Hepatocyte (in vitro differentiated cells): ENCODE measurements at regions not wholly inside any gene's neighbourhood (a gene's known extent, or its start where the extent isn't known, plus 50 kb on each side); places are given as distances from the start of the nearest gene placed in this dataset. TPM values are rescaled to one million over a fixed set of nuclear protein-coding genes. Genes with fewer than 3 reads are reported as not detected.

Experiments
- DNase-seq: peaks from one replicate; pipeline ENCODE4 v3.0.0-alpha.2; 2016; ENCODE audit warnings: low spot score
- H2AFZ ChIP-seq: fragments of 200-600 bp; sonication (generic); 2 replicates; pipeline ENCODE4 v1.6.0; 2016; ENCODE audit warnings: antibody characterized with exemption, mild to moderate bottlenecking
- H3K27ac ChIP-seq: fragments of 200-600 bp; sonication (generic); 2 replicates; pipeline ENCODE4 v1.5.1; 2016; ENCODE audit warnings: mild to moderate bottlenecking
- H3K27me3 ChIP-seq: fragments of 200-600 bp; sonication (generic); 2 replicates; pipeline ENCODE4 v1.6.1; 2016
- H3K36me3 ChIP-seq: fragments of 200-600 bp; sonication (generic); replicated peaks from 2 replicates; pipeline ENCODE4 v1.5.1; 2016; ENCODE audit warnings: low read depth; ENCODE audit not compliant: insufficient read depth
- H3K4me1 ChIP-seq: fragments of 200-600 bp; sonication (generic); 2 replicates; pipeline ENCODE4 v1.5.1; 2016; ENCODE audit warnings: mild to moderate bottlenecking, moderate library complexity; ENCODE audit not compliant: insufficient read depth
- H3K4me2 ChIP-seq: fragments of 200-600 bp; sonication (generic); 2 replicates; pipeline ENCODE4 v1.6.0; 2016
- H3K4me3 ChIP-seq: fragments of 200-600 bp; sonication (generic); 2 replicates; pipeline ENCODE4 v1.5.1; 2016; ENCODE audit warnings: mild to moderate bottlenecking
- H3K79me2 ChIP-seq: fragments of 200-600 bp; sonication (generic); 2 replicates; pipeline ENCODE4 v1.6.0; 2017; ENCODE audit warnings: mild to moderate bottlenecking
- H3K9me2 ChIP-seq: fragments of 200-600 bp; sonication (generic); replicated peaks from 2 replicates; pipeline ENCODE4 v1.6.0; 2017; ENCODE audit warnings: mild to moderate bottlenecking; ENCODE audit not compliant: insufficient read depth
- H3K9me3 ChIP-seq: fragments of 200-600 bp; sonication (generic); 2 replicates; pipeline ENCODE4 v1.5.1; 2016; ENCODE audit warnings: low read depth, mild to moderate bottlenecking
- H4K20me1 ChIP-seq: fragments of 200-600 bp; sonication (generic); 2 replicates; pipeline ENCODE4 v1.6.0; 2016; ENCODE audit warnings: mild to moderate bottlenecking; ENCODE audit not compliant: insufficient read depth, poor library complexity, severe bottlenecking
- EZH2 ChIP-seq: fragments of 200-600 bp; sonication (generic); IDR thresholded peaks from 2 replicates; pipeline ENCODE4 v1.6.1; 2016; ENCODE audit warnings: antibody characterized with exemption, mild to moderate bottlenecking, borderline replicate concordance
- EZH2phosphoT487 ChIP-seq: fragments of 200-600 bp; sonication (generic); IDR thresholded peaks from one replicate; pipeline ENCODE4 v1.6.1; 2018; ENCODE audit warnings: antibody characterized with exemption, mild to moderate bottlenecking, low read depth, moderate library complexity; ENCODE audit not compliant: unreplicated experiment, severe bottlenecking
- small RNA-seq: library from RNA; depleted of rRNA; stranded (forward); fragments of <200 nt; gene quantifications from one replicate; pipeline ENCODE3, GENCODE V24; 2014
- TF ChIP-seq, protein P1 (sequence below): fragments of 200-600 bp; sonication (generic); IDR thresholded peaks from 2 replicates; pipeline ENCODE4 v1.5.1; 2016; ENCODE audit warnings: antibody characterized with exemption, mild to moderate bottlenecking; ENCODE audit not compliant: poor library complexity

DNA sequence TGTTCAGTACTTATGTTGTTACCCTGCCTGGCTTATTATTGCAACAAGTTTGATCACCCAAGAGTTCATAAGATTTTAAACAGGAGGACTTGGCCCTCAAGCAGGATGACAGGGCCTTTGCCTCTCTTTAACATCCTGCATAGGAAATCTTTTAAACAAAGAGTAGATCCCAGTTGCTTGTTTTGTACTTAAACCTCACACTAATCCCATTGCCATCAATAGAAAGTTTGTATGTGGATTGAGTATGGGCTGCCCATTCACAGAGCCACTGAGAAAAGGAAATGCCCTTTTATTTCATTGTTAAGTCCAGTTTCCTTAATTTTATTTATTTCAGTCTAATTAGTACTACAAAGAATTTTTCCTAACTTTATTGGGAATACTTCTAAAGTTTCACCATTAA is 52.2 kb upstream of the FGF10 start:
- Histone ChIP-seq H3K36me3 (no peaks in the 10 kb centered on the region), H2AFZ (no peak overlapping the region), H4K20me1 (no peaks in the 10 kb centered on the region), H3K27me3 (no peaks in the 10 kb centered on the region), H3K4me3 (no peak overlapping the region), H3K27ac (no peak overlapping the region), H3K4me2 (no peak overlapping the region), H3K79me2 (no peaks in the 10 kb centered on the region), H3K9me3 (no peaks in the 10 kb centered on the region), H3K9me2 (no peaks in the 10 kb centered on the region), H3K4me1 (no peaks in the 10 kb centered on the region)
- TF ChIP-seq, protein P1, sequence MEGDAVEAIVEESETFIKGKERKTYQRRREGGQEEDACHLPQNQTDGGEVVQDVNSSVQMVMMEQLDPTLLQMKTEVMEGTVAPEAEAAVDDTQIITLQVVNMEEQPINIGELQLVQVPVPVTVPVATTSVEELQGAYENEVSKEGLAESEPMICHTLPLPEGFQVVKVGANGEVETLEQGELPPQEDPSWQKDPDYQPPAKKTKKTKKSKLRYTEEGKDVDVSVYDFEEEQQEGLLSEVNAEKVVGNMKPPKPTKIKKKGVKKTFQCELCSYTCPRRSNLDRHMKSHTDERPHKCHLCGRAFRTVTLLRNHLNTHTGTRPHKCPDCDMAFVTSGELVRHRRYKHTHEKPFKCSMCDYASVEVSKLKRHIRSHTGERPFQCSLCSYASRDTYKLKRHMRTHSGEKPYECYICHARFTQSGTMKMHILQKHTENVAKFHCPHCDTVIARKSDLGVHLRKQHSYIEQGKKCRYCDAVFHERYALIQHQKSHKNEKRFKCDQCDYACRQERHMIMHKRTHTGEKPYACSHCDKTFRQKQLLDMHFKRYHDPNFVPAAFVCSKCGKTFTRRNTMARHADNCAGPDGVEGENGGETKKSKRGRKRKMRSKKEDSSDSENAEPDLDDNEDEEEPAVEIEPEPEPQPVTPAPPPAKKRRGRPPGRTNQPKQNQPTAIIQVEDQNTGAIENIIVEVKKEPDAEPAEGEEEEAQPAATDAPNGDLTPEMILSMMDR, result no peak
- TF ChIP-seq EZH2, result no peak
- no peak for TF ChIP-seq EZH2phosphoT487
- no peak for DNase-seq

DNA sequence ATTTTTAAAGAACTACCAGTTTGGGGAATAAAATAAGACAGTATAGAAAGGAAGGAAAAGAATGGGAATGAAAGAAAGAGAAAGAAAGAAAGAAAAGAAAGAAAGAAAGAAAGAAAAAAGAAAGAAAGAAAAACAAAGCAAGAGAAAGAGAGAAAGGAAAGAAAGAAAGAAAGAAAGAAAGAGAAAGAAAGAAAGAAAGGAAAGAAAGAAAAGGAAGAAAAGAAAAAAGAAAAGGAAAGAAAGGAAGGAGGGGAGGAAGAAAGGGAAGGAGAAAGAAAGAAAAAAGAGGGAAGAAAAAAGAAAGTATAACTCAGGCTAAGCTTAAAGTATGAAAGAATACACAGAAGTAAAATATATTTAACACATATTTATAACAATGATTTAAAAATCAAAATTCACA is 51.0 kb upstream of the FGF10 start:
- Histone ChIP-seq H3K36me3 (no peaks in the 10 kb centered on the region), H3K9me2 (no peaks in the 10 kb centered on the region), H3K9me3 (no peaks in the 10 kb centered on the region), H3K79me2 (no peaks in the 10 kb centered on the region), H3K4me1 (no peaks in the 10 kb centered on the region), H4K20me1 (no peaks in the 10 kb centered on the region), H3K27me3 (no peaks in the 10 kb centered on the region), H2AFZ (no peak overlapping the region), H3K4me3 (no peak overlapping the region), H3K4me2 (no peak overlapping the region), H3K27ac (no peak overlapping the region)
- TF ChIP-seq EZH2, result no peak
- no peak for TF ChIP-seq EZH2phosphoT487
- TF ChIP-seq, protein P1, result no peak
- DNase-seq, result no peak

Small RNAs in the stretch of these regions (small RNA-seq; reads per million reads assigned to genes)
- gene RN7SL383P, result not detected
